Mucosa of rectum (tissue), 2 donors: ENCODE measurements at regions not wholly inside any gene's neighbourhood (a gene's known extent, or its start where the extent isn't known, plus 50 kb on each side); places are given as distances from the start of the nearest gene placed in this dataset.

Experiments
- H3K27ac ChIP-seq, 2 donors: one replicate each; pipeline ENCODE4 v1.7.0; 2013; ENCODE audit warnings: inconsistent platforms in 2 of 2, low read depth in 2 of 2, low read length in 2 of 2
- H3K27me3 ChIP-seq, 2 donors: one replicate each; pipeline ENCODE4 v1.7.0; 2013; ENCODE audit warnings: low read length in 2 of 2; ENCODE audit not compliant: control insufficient read depth in 2 of 2, insufficient read depth in 2 of 2
- H3K36me3 ChIP-seq, 2 donors: one replicate each; pipeline ENCODE4 v1.7.0; 2013; ENCODE audit warnings: low read length in 2 of 2; ENCODE audit not compliant: control insufficient read depth in 2 of 2, insufficient read depth in 2 of 2
- H3K4me1 ChIP-seq, 2 donors: one replicate each; pipeline ENCODE4 v1.7.0; 2013; ENCODE audit warnings: low read length in 2 of 2, mild to moderate bottlenecking in 1 of 2; ENCODE audit not compliant: control insufficient read depth in 2 of 2, insufficient read depth in 2 of 2
- H3K4me3 ChIP-seq, 2 donors: one replicate each; pipeline ENCODE4 v1.7.0; 2013; ENCODE audit warnings: low read length in 2 of 2
- H3K9ac ChIP-seq, 2 donors: one replicate each; pipeline ENCODE4 v1.7.0; 2013; ENCODE audit warnings: low read length in 2 of 2, low read depth in 1 of 2, mild to moderate bottlenecking in 1 of 2
- H3K9me3 ChIP-seq, 2 donors: one replicate each; pipeline ENCODE4 v1.7.0; 2013; ENCODE audit warnings: low read length in 2 of 2; ENCODE audit not compliant: control insufficient read depth in 2 of 2
- donor health status: healthy.
- donor health status: Normal muscosa, but diverticular disease.

GRCh38 chr1:234751678-234752077 is 141.7 kb upstream of the IRF2BP2 start:
- no peaks in the 10 kb centered on the region for H3K9me3 ChIP-seq
- H3K27ac ChIP-seq, result peak overlapping the region; percentile 35 to 48
- H3K4me3 ChIP-seq, result no peak overlapping the region
- no peak overlapping the region for H3K9ac ChIP-seq
- H3K27me3 ChIP-seq, result no peaks in the 10 kb centered on the region
- H3K4me1 ChIP-seq, result peaks cover 4 to 11% of the 10 kb centered on the region in 2 donors
- no peaks in the 10 kb centered on the region for H3K36me3 ChIP-seq

GRCh38 chr1:234750922-234751627 is 141.1 kb upstream of the IRF2BP2 start:
- H3K4me3 ChIP-seq, result no peak overlapping the region
- H3K27ac ChIP-seq, result peak overlapping the region; percentile 35 to 48
- no peaks in the 10 kb centered on the region for H3K9me3 ChIP-seq
- H3K4me1 ChIP-seq, result peaks cover 4 to 11% of the 10 kb centered on the region in 2 donors
- H3K27me3 ChIP-seq, result no peaks in the 10 kb centered on the region
- no peak overlapping the region for H3K9ac ChIP-seq
- no peaks in the 10 kb centered on the region for H3K36me3 ChIP-seq

DNA sequence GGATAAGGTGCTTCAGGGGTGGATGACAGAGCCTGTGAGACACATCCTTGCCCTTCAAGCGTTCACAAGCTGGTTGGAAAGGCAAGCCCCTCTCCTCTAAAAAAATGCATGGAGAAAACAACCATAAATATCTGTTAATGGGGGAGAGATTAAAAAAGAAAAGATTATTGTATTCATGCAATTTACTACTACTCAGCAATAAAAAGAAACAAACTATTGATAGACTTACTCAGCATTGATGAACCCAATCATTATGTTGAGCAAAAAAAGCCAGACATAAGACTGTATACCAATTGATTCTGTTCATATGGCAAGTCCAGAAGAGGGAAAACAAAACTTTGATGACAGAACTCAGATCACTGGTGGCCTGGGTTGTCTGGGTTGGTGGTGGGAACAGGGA is 138.7 kb upstream of the IRF2BP2 start:
- Histone ChIP-seq H3K27me3 (no peaks in the 10 kb centered on the region), H3K9ac (no peak overlapping the region), H3K4me1 (peaks cover 4 to 11% of the 10 kb centered on the region in 2 donors), H3K27ac (no peak overlapping the region), H3K9me3 (no peaks in the 10 kb centered on the region), H3K36me3 (no peaks in the 10 kb centered on the region), H3K4me3 (no peak overlapping the region)

DNA sequence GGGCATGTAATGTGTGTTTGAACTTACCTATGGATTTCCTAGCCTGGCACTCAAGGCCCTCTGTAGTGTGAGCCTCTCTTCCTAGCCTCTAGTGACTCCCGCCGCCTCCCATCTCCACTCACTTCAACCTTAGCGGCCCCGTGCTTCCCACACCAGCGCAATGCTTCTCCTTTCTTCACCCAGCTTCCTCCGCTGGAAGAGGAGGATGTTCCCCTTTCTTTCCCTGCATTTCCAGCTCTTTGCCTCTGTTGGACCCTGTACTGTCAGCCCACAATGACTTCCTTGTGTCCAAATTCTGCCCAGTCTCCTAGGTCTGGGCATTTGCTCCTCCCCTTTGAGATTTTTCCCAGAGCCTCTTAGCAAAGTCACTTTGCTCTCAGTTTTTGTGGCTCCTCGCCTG is 138.1 kb upstream of the IRF2BP2 start:
- no peaks in the 10 kb centered on the region for H3K36me3 ChIP-seq
- peaks cover 4 to 11% of the 10 kb centered on the region in 2 donors for H3K4me1 ChIP-seq
- H3K27ac ChIP-seq, result no peak overlapping the region
- H3K9ac ChIP-seq, result no peak overlapping the region
- H3K4me3 ChIP-seq, result no peak overlapping the region
- no peaks in the 10 kb centered on the region for H3K27me3 ChIP-seq
- H3K9me3 ChIP-seq, result no peaks in the 10 kb centered on the region

DNA sequence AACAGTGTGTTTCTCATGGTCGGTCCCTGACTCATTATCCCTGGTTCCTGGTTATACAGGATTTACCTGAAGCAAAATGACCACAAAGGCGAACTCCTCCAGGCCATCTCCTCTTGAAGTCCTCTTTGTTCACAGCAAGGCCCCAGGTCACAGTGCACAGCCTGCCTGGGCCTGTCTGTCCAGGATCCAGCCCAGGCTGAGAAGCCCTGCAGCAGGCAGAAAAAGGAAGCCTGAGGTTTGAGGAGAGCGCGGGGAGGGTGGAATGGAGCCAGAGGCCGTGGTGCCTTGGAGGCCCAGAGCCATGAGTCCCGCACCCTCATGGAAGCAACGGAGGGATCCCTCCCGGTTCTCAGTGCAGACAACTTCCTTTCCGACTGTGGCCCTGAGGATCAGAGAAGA is 136.8 kb upstream of the IRF2BP2 start:
- peaks cover 4 to 10% of the 10 kb centered on the region in 2 donors for H3K4me1 ChIP-seq
- no peak overlapping the region for H3K4me3 ChIP-seq
- no peaks in the 10 kb centered on the region for H3K9me3 ChIP-seq
- no peak overlapping the region for H3K9ac ChIP-seq
- H3K27ac ChIP-seq, result no peak overlapping the region
- H3K27me3 ChIP-seq, result no peaks in the 10 kb centered on the region
- H3K36me3 ChIP-seq, result no peaks in the 10 kb centered on the region

DNA sequence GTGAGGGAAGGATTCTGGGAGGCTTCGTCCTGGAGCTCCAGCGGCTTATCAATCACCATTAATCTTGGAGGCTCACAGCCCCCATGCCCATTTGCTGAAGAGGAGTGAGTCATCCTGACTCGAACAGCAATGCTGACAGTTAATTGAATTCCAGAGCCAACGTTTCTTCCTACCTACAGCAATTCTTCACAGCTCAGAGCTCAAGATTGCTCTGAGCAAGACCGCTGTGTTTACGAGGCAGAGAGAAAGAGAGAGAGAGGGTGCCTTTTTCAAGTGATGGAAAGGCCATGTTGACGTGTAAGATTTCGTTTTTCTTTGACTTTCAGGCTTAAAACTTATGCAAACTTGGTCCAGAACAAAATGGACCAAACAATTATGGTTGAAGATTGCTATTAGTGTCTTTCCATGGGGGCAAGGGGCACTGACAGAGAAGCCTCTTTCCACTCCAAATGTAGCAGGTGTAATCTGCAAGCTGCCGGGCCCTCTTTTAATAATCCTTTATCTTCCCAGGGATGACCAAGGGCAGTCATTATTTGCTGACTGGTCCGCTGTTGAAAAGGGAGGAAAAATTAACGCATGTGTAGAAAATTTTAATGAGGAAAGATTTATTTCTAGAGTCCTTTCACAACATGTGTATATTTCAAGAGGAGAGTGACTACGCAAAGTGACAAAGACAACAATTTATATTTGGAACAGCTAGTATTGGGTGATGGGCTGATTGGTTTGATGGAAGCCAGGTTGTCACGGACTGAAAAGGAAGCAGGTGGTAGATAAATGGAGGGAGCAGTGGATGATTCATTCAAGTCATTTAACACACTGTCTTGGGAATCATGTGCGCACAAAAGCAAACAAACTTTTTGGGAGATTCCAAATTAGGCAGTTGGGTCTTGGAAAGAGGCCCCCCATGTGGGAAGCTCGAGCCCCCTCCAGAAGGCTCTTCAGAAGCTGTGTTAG is 136.1 kb upstream of the IRF2BP2 start:
- H3K27me3 ChIP-seq, result no peaks in the 10 kb centered on the region
- no peak overlapping the region for H3K9ac ChIP-seq
- no peaks in the 10 kb centered on the region for H3K9me3 ChIP-seq
- peaks cover 4% of the 10 kb centered on the region in 2 donors for H3K4me1 ChIP-seq
- H3K27ac ChIP-seq, result no peak overlapping the region
- H3K4me3 ChIP-seq, result no peak overlapping the region
- no peaks in the 10 kb centered on the region for H3K36me3 ChIP-seq

DNA sequence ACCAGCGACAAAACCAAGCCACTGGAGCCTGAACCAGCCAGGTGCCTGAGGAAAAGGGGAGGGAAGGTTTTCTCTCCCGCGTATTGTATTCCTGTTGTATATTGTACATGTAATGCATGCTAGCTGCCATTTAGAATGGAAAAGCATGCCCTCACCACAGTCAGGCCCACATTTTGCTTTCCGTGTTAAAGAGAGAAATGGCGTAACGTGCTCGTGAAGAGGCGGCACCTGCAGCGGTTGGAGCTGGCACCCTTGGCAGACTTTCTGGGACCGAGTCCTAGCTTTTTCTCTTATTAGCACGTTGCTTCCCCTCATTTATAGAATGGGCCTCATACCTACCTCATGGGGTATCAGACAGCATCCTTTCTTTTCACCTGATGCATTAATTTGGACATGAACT is 135.3 kb upstream of the IRF2BP2 start:
- Histone ChIP-seq H3K36me3 (no peaks in the 10 kb centered on the region), H3K27ac (no peak overlapping the region), H3K9me3 (no peaks in the 10 kb centered on the region), H3K4me3 (no peak overlapping the region), H3K27me3 (no peaks in the 10 kb centered on the region), H3K4me1 (no peaks in the 10 kb centered on the region), H3K9ac (no peak overlapping the region)

- Histone ChIP-seq H3K36me3 (no peaks in the 10 kb centered on the region), H3K27me3 (no peaks in the 10 kb centered on the region), H3K27ac (peak overlapping the region in 1 of 2 donors; percentile 22), H3K4me1 (no peaks in the 10 kb centered on the region), H3K9ac (no peak overlapping the region), H3K9me3 (no peaks in the 10 kb centered on the region), H3K4me3 (no peak overlapping the region)
Observed at GRCh38 chr1:234743791-234744611, 134.0 kb upstream of the IRF2BP2 start.

DNA sequence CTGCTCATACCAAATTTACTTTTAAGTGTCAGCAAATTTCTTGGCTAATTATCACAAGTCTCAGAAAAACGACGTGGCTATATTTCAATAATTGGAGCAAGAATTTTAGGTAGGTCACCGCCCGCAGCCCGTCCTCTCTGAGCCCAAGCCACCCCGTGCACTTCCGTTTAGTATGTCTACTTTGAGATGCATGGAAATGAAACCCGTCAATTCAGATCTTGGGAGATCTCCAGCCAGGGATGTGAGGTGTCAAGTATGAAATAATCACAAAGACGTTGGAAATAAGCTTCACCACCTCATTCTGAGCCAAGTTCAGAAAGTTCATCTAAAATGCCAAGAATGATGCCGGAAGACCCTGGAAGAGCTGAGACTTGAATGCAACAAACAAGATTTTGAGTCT is 132.6 kb upstream of the IRF2BP2 start:
- H3K9ac ChIP-seq, result no peak overlapping the region
- H3K36me3 ChIP-seq, result no peaks in the 10 kb centered on the region
- no peak overlapping the region for H3K27ac ChIP-seq
- no peaks in the 10 kb centered on the region for H3K9me3 ChIP-seq
- no peaks in the 10 kb centered on the region for H3K4me1 ChIP-seq
- no peaks in the 10 kb centered on the region for H3K27me3 ChIP-seq
- no peak overlapping the region for H3K4me3 ChIP-seq

GRCh38 chr1:234737967-234738314 is 128.0 kb upstream of the IRF2BP2 start:
- no peak overlapping the region for H3K27ac ChIP-seq
- no peak overlapping the region for H3K4me3 ChIP-seq
- H3K9ac ChIP-seq, result no peak overlapping the region

More at GRCh38 chr1:234737967-234738314, 128.0 kb upstream of the IRF2BP2 start:
- no peaks in the 10 kb centered on the region for H3K9me3 ChIP-seq
- H3K36me3 ChIP-seq, result no peaks in the 10 kb centered on the region
- H3K4me1 ChIP-seq, result no peaks in the 10 kb centered on the region
- H3K27me3 ChIP-seq, result no peaks in the 10 kb centered on the region
